Naive thymus-derived CD4-positive, alpha-beta T cell (primary cell): ENCODE measurements at regions not wholly inside any gene's neighbourhood (a gene's known extent, or its start where the extent isn't known, plus 50 kb on each side); places are given as distances from the start of the nearest gene placed in this dataset.

Experiments
- ATAC-seq: fragments of 150-1000 bp; cut with Tn5 transposase; 2 replicates; pipeline ENCODE4 v1.10.0; 2021; ENCODE audit warnings: mild to moderate bottlenecking, moderate library complexity
- CTCF ChIA-PET: fragments of 350-600 bp; sonication (Branson Sonifier 250); formaldehyde crosslinking; loops from one replicate; lab custom pipeline; 2021; ENCODE audit warnings: antibody characterized with exemption; lab: Charles Lee
- POLR2A ChIA-PET: fragments of 350-600 bp; sonication (Branson Sonifier 250); formaldehyde crosslinking; loops from one replicate; lab custom pipeline; 2021; ENCODE audit warnings: antibody characterized with exemption, inconsistent platforms; lab: Charles Lee
- DNase-seq, 9 donors: peaks; one replicate each; pipeline versions ENCODE4 v3.0.0 to v3.0.0-alpha.2; 2020 to 2022; ENCODE audit warnings: mixed read lengths in 1 of 9
- H3K27ac ChIP-seq: one replicate; pipeline ENCODE4 v1.7.0; 2013; ENCODE audit warnings: mild to moderate bottlenecking, low read depth, low read length, moderate library complexity
- H3K27me3 ChIP-seq, 2 donors: one replicate each; pipeline ENCODE4 v1.7.0; 2013; ENCODE audit warnings: low read length in 2 of 2, mild to moderate bottlenecking in 2 of 2, moderate library complexity in 2 of 2; ENCODE audit not compliant: control insufficient read depth in 2 of 2, insufficient read depth in 2 of 2
- H3K36me3 ChIP-seq, 3 experiments: 1 replicate in 2 of 3; 2 replicates in 1 of 3; pipeline ENCODE4 v1.7.0; 2013; ENCODE audit warnings: low read length in 3 of 3, mild to moderate bottlenecking in 3 of 3, moderate library complexity in 1 of 3; ENCODE audit not compliant: insufficient read depth in 3 of 3, control insufficient read depth in 2 of 3
- H3K4me1 ChIP-seq, 2 donors: one replicate each; pipeline ENCODE4 v1.7.0; 2013; ENCODE audit warnings: low read length in 2 of 2, mild to moderate bottlenecking in 2 of 2, moderate library complexity in 1 of 2; ENCODE audit not compliant: control insufficient read depth in 2 of 2, insufficient read depth in 2 of 2
- H3K4me3 ChIP-seq: 2 replicates; pipeline ENCODE4 v1.7.0; 2013; ENCODE audit warnings: mild to moderate bottlenecking, low read length
- H3K9me3 ChIP-seq, 3 experiments: 1 replicate in 2 of 3; 2 replicates in 1 of 3; pipeline ENCODE4 v1.7.0; 2013; ENCODE audit warnings: low read length in 3 of 3; ENCODE audit not compliant: control insufficient read depth in 2 of 3
- H3K27ac Mint-ChIP-seq, 9 donors: one replicate each; pipeline ENCODE4 v1.8.0; 2020 to 2022; ENCODE audit warnings: mixed read lengths in 9 of 9, mild to moderate bottlenecking in 8 of 9, moderate library complexity in 5 of 9, inconsistent platforms in 2 of 9
- H3K27me3 Mint-ChIP-seq, 5 donors: one replicate each; pipeline ENCODE4 v1.8.0; 2021 to 2022; ENCODE audit warnings: mixed read lengths in 5 of 5, mild to moderate bottlenecking in 1 of 5
- H3K36me3 Mint-ChIP-seq, 5 donors: one replicate each; pipeline ENCODE4 v1.8.0; 2020 to 2022; ENCODE audit warnings: mixed read lengths in 5 of 5, mild to moderate bottlenecking in 3 of 5, inconsistent platforms in 1 of 5
- H3K4me1 Mint-ChIP-seq, 7 donors: one replicate each; pipeline ENCODE4 v1.8.0; 2020 to 2022; ENCODE audit warnings: mixed read lengths in 7 of 7, mild to moderate bottlenecking in 3 of 7, inconsistent platforms in 1 of 7
- H3K4me3 Mint-ChIP-seq, 10 donors: one replicate each; pipeline ENCODE4 v1.8.0; 2020 to 2022; ENCODE audit warnings: mild to moderate bottlenecking in 10 of 10, mixed read lengths in 10 of 10, moderate library complexity in 6 of 10, inconsistent platforms in 2 of 10
- H3K9me3 Mint-ChIP-seq, 11 donors: one replicate each; pipeline ENCODE4 v1.8.0; 2020 to 2022; ENCODE audit warnings: mixed read lengths in 11 of 11, mild to moderate bottlenecking in 4 of 11, inconsistent platforms in 1 of 11, moderate library complexity in 1 of 11
- intact Hi-C, 2 donors: fragments of 100-400 bp; cut with micrococcal nuclease; formaldehyde crosslinking; loops; one replicate each; pipeline ENCODE4 v1.15.1; 2023

- no peak overlapping the region for H3K27ac Mint-ChIP-seq
- no peaks in the 10 kb centered on the region for H3K4me1 ChIP-seq
- no peaks in the 10 kb centered on the region for H3K36me3 ChIP-seq
- ChIA-PET CTCF (no interaction called here), POLR2A (no interaction called here)
- no peak overlapping the region for H3K4me3 ChIP-seq
- H3K4me3 Mint-ChIP-seq = no peak overlapping the region
- no peaks in the 10 kb centered on the region for H3K4me1 Mint-ChIP-seq
- H3K9me3 Mint-ChIP-seq = peaks cover 0 to 3% (median 0%) of the 10 kb centered on the region in 11 donors
- H3K9me3 ChIP-seq = no peaks in the 10 kb centered on the region
- H3K27ac ChIP-seq = no peak overlapping the region
- H3K27me3 Mint-ChIP-seq = peaks cover 0 to 12% (median 5%) of the 10 kb centered on the region in 5 donors
- intact Hi-C loops = no loop called here
- peaks cover 0 to 2% of the 10 kb centered on the region in 2 donors for H3K27me3 ChIP-seq
- no peaks in the 10 kb centered on the region for H3K36me3 Mint-ChIP-seq
- no peak for DNase-seq
- ATAC-seq = no peak
Observed at GRCh38 chr12:127233016-127233415, 1034.0 kb upstream of the TMEM132C start.

- ATAC-seq = no peak
Observed at GRCh38 chr12:127235761-127236160, 1031.2 kb upstream of the TMEM132C start.

DNA sequence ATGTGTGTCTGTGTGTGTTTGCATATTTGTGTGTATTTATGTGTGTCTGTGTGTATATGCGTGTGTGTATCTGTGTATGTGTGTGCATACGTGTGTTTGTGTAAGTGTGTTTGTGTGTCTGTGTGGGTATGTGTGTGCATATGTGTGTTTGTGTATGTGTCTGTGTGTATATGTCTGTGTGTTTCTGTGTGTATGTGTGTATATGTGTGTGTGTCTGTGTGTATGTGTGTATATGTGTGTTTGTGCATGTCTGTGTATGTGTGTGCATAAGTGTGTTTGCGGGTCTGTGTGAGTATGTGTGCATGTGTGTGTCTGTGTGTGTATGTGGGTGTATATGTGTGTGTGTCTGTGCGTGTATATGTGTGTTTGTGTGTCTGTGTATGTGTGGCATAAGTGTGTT lies 1030.5 kb upstream of the TMEM132C start:
- Histone ChIP-seq H3K27me3 (no peaks in the 10 kb centered on the region), H3K9me3 (no peaks in the 10 kb centered on the region), H3K27ac (no peak overlapping the region), H3K4me3 (no peak overlapping the region), H3K4me1 (no peaks in the 10 kb centered on the region), H3K36me3 (no peaks in the 10 kb centered on the region)
- H3K4me1 Mint-ChIP-seq = no peaks in the 10 kb centered on the region
- H3K27ac Mint-ChIP-seq = no peak overlapping the region
- no peaks in the 10 kb centered on the region for H3K36me3 Mint-ChIP-seq
- intact Hi-C loops = no loop called here
- H3K4me3 Mint-ChIP-seq = no peak overlapping the region
- ChIA-PET POLR2A (no interaction called here), CTCF (no interaction called here)
- peaks cover 0 to 3% (median 0%) of the 10 kb centered on the region in 11 donors for H3K9me3 Mint-ChIP-seq
- H3K27me3 Mint-ChIP-seq = peaks cover 0 to 7% (median 4%) of the 10 kb centered on the region in 5 donors
- ATAC-seq (no peak), DNase-seq (no peak)

More at GRCh38 chr12:127235761-127236160, 1031.2 kb upstream of the TMEM132C start:
- Histone ChIP-seq H3K36me3 (no peaks in the 10 kb centered on the region), H3K4me1 (no peaks in the 10 kb centered on the region), H3K27me3 (no peaks in the 10 kb centered on the region), H3K4me3 (no peak overlapping the region), H3K27ac (no peak overlapping the region), H3K9me3 (no peaks in the 10 kb centered on the region)
- POLR2A ChIA-PET = no interaction called here
- H3K4me3 Mint-ChIP-seq = no peak overlapping the region
- DNase-seq = no peak
- no peaks in the 10 kb centered on the region for H3K4me1 Mint-ChIP-seq
- CTCF ChIA-PET = no interaction called here
- no peak overlapping the region for H3K27ac Mint-ChIP-seq
- H3K9me3 Mint-ChIP-seq = peaks cover 0 to 3% (median 0%) of the 10 kb centered on the region in 11 donors
- H3K36me3 Mint-ChIP-seq = no peaks in the 10 kb centered on the region
- H3K27me3 Mint-ChIP-seq = peaks cover 0 to 11% (median 6%) of the 10 kb centered on the region in 5 donors
- intact Hi-C loops = no loop called here

DNA sequence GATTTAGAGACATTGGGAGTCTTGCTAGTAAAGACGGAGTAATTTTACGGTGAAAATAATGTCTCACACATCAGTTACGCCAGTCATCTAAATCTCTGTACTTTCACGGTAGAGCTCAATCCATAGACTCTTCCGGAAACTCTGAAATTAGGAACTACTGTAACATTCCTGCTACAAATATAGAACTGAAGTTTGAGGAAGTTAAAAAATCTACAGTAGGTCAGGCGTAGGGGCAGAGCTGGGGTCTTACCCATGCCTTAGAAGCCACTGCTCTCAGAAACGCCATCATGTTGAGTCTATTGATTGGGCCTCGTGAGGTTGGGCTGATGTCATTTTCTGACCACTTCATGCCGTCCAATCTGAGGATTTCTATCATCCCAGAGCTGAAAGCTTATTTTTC lies 1029.8 kb upstream of the TMEM132C start:
- H3K4me3 ChIP-seq = no peak overlapping the region
- ATAC-seq (no peak), DNase-seq (no peak)
- no peaks in the 10 kb centered on the region for H3K4me1 ChIP-seq
- POLR2A ChIA-PET = no interaction called here
- H3K9me3 ChIP-seq = no peaks in the 10 kb centered on the region
- intact Hi-C loops = no loop called here
- Mint-ChIP-seq H3K9me3 (peaks cover 0 to 4% (median 0%) of the 10 kb centered on the region in 11 donors), H3K27me3 (peaks cover 0 to 10% (median 4%) of the 10 kb centered on the region in 5 donors), H3K4me1 (no peaks in the 10 kb centered on the region), H3K36me3 (no peaks in the 10 kb centered on the region), H3K27ac (no peak overlapping the region), H3K4me3 (no peak overlapping the region)
- H3K27me3 ChIP-seq = no peaks in the 10 kb centered on the region
- CTCF ChIA-PET = no interaction called here
- H3K27ac ChIP-seq = no peak overlapping the region
- H3K36me3 ChIP-seq = no peaks in the 10 kb centered on the region

GRCh38 chr12:127238107-127238506 lies 1028.9 kb upstream of the TMEM132C start:
- peaks cover 0 to 5% (median 0%) of the 10 kb centered on the region in 11 donors for H3K9me3 Mint-ChIP-seq
- Histone ChIP-seq H3K27ac (no peak overlapping the region), H3K27me3 (no peaks in the 10 kb centered on the region), H3K4me3 (no peak overlapping the region), H3K9me3 (no peaks in the 10 kb centered on the region), H3K36me3 (no peaks in the 10 kb centered on the region), H3K4me1 (no peaks in the 10 kb centered on the region)
- ChIA-PET CTCF (no interaction called here), POLR2A (no interaction called here)
- ATAC-seq = no peak
- H3K27ac Mint-ChIP-seq = no peak overlapping the region
- no peaks in the 10 kb centered on the region for H3K36me3 Mint-ChIP-seq
- no peaks in the 10 kb centered on the region for H3K4me1 Mint-ChIP-seq
- H3K27me3 Mint-ChIP-seq = peaks cover 0 to 11% (median 10%) of the 10 kb centered on the region in 5 donors
- intact Hi-C loops = no loop called here
- no peak for DNase-seq
- H3K4me3 Mint-ChIP-seq = no peak overlapping the region

- no peak overlapping the region for H3K27ac Mint-ChIP-seq
- no peaks in the 10 kb centered on the region for H3K36me3 Mint-ChIP-seq
- intact Hi-C loops = no loop called here
- ATAC-seq (no peak), DNase-seq (no peak)
- no peaks in the 10 kb centered on the region for H3K4me1 Mint-ChIP-seq
- POLR2A ChIA-PET = no interaction called here
- H3K9me3 Mint-ChIP-seq = peaks cover 0 to 5% (median 0%) of the 10 kb centered on the region in 11 donors
- no peaks in the 10 kb centered on the region for H3K27me3 ChIP-seq
- no peaks in the 10 kb centered on the region for H3K36me3 ChIP-seq
- H3K27me3 Mint-ChIP-seq = peaks cover 0 to 21% (median 11%) of the 10 kb centered on the region in 5 donors
- H3K27ac ChIP-seq = no peak overlapping the region
- no peaks in the 10 kb centered on the region for H3K9me3 ChIP-seq
- no peak overlapping the region for H3K4me3 Mint-ChIP-seq
- no peaks in the 10 kb centered on the region for H3K4me1 ChIP-seq
- CTCF ChIA-PET = no interaction called here
- H3K4me3 ChIP-seq = no peak overlapping the region
Observed at GRCh38 chr12:127239781-127240180, 1027.2 kb upstream of the TMEM132C start.

GRCh38 chr12:127240249-127240929 lies 1026.6 kb upstream of the TMEM132C start:
- POLR2A ChIA-PET = no interaction called here

More at GRCh38 chr12:127240249-127240929, 1026.6 kb upstream of the TMEM132C start:
- CTCF ChIA-PET = no interaction called here
- H3K27ac ChIP-seq = no peak overlapping the region
- H3K27me3 ChIP-seq = no peaks in the 10 kb centered on the region
- intact Hi-C loops = no loop called here
- peaks cover 0 to 21% (median 11%) of the 10 kb centered on the region in 5 donors for H3K27me3 Mint-ChIP-seq
- no peak overlapping the region for H3K4me3 ChIP-seq
- H3K4me1 Mint-ChIP-seq = no peaks in the 10 kb centered on the region
- H3K4me1 ChIP-seq = no peaks in the 10 kb centered on the region
- no peaks in the 10 kb centered on the region for H3K36me3 ChIP-seq
- no peak for ATAC-seq
- no peak overlapping the region for H3K4me3 Mint-ChIP-seq
- no peak overlapping the region for H3K27ac Mint-ChIP-seq
- H3K9me3 Mint-ChIP-seq = peaks cover 0 to 5% (median 0%) of the 10 kb centered on the region in 11 donors
- H3K36me3 Mint-ChIP-seq = no peaks in the 10 kb centered on the region
- no peaks in the 10 kb centered on the region for H3K9me3 ChIP-seq
- no peak for DNase-seq
